OCI-LY3 (cell line): ENCODE measurements at regions not wholly inside any gene's neighbourhood (a gene's known extent, or its start where the extent isn't known, plus 50 kb on each side); places are given as distances from the start of the nearest gene placed in this dataset.

ENCODE experiments used
- EZH2phosphoT487 ChIP-seq: fragments of 200-600 bp; shearing (Covaris generic); IDR thresholded peaks from 2 replicates; pipeline ENCODE4 v1.6.1; 2018; ENCODE audit warnings: antibody characterized with exemption, mixed run types, low read depth
- TF ChIP-seq, protein P1 (sequence below): fragments of 200-600, 300-600 bp; sonication (generic); IDR thresholded peaks from 2 replicates; pipeline ENCODE4 v1.5.1; 2014; ENCODE audit warnings: antibody characterized with exemption, low read length, low read depth

GRCh38 chr12:13816394-13816793 lies 165.0 kb downstream of the GRIN2B start:
- TF ChIP-seq, protein P1, sequence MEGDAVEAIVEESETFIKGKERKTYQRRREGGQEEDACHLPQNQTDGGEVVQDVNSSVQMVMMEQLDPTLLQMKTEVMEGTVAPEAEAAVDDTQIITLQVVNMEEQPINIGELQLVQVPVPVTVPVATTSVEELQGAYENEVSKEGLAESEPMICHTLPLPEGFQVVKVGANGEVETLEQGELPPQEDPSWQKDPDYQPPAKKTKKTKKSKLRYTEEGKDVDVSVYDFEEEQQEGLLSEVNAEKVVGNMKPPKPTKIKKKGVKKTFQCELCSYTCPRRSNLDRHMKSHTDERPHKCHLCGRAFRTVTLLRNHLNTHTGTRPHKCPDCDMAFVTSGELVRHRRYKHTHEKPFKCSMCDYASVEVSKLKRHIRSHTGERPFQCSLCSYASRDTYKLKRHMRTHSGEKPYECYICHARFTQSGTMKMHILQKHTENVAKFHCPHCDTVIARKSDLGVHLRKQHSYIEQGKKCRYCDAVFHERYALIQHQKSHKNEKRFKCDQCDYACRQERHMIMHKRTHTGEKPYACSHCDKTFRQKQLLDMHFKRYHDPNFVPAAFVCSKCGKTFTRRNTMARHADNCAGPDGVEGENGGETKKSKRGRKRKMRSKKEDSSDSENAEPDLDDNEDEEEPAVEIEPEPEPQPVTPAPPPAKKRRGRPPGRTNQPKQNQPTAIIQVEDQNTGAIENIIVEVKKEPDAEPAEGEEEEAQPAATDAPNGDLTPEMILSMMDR: no peak
- TF ChIP-seq EZH2phosphoT487: no peak
